SKM-1 treated with dmso at 0.1 percent for 144 hours (cell line): ENCODE measurements at regions not wholly inside any gene's neighbourhood (a gene's known extent, or its start where the extent isn't known, plus 50 kb on each side); places are given as distances from the start of the nearest gene placed in this dataset.

Source experiments
- DNase-seq: peaks from one replicate; lab custom pipeline; 2025; ENCODE audit not compliant: unreplicated experiment; lab: John Stamatoyannopoulos, UW

- no peak for DNase-seq
Measured at GRCh38 chr17:72487731-72488494, 367.1 kb downstream of the SOX9 start.

GRCh38 chr17:72488555-72489271 lies 367.9 kb downstream of the SOX9 start:
- no peak for DNase-seq

GRCh38 chr17:72489272-72489641 lies 368.4 kb downstream of the SOX9 start:
- no peak for DNase-seq

- DNase-seq: no peak
Measured at GRCh38 chr17:72491102-72491501, 370.3 kb downstream of the SOX9 start.

- no peak for DNase-seq
Measured at GRCh38 chr17:72492494-72492893, 371.7 kb downstream of the SOX9 start.

- no peak for DNase-seq
Measured at GRCh38 chr17:72492941-72493340, 372.1 kb downstream of the SOX9 start.

- no peak for DNase-seq
Measured at GRCh38 chr17:72494566-72494965, 373.7 kb downstream of the SOX9 start.

GRCh38 chr17:72496461-72496860 lies 375.6 kb downstream of the SOX9 start:
- DNase-seq: no peak

GRCh38 chr17:72497915-72498314 lies 377.1 kb downstream of the SOX9 start:
- DNase-seq: no peak

GRCh38 chr17:72498364-72499210 lies 377.8 kb downstream of the SOX9 start:
- no peak for DNase-seq

- DNase-seq: no peak
Measured at GRCh38 chr17:72501404-72502370, 380.9 kb downstream of the SOX9 start.

- no peak for DNase-seq
Measured at GRCh38 chr17:72502371-72503341, 381.8 kb downstream of the SOX9 start.

GRCh38 chr17:72503556-72503955 lies 382.7 kb downstream of the SOX9 start:
- DNase-seq: no peak

- no peak for DNase-seq
Measured at GRCh38 chr17:72504783-72505182, 384.0 kb downstream of the SOX9 start.

GRCh38 chr17:72506773-72507172 lies 386.0 kb downstream of the SOX9 start:
- DNase-seq: no peak

GRCh38 chr17:72507370-72507769 lies 386.6 kb downstream of the SOX9 start:
- DNase-seq: no peak

- DNase-seq: no peak
Measured at GRCh38 chr17:72510351-72511016, 389.7 kb downstream of the SOX9 start.

GRCh38 chr17:72511242-72511641 lies 390.4 kb downstream of the SOX9 start:
- no peak for DNase-seq

- DNase-seq: no peak
Measured at GRCh38 chr17:72511874-72512273, 391.1 kb downstream of the SOX9 start.
